Activated CD4-positive, alpha-beta T cell treated with anti-CD3 and anti-CD28 coated beads, Interleukin-2, Interleukin-6, amounts not matched to agents 100 ng/mL and 50 ng/mL, durations not matched to agents 16 hours and 8 hours (primary cell): ENCODE measurements at regions not wholly inside any gene's neighbourhood (a gene's known extent, or its start where the extent isn't known, plus 50 kb on each side); places are given as distances from the start of the nearest gene placed in this dataset.

Source experiments
- DNase-seq: peaks from one replicate; pipeline ENCODE4 v3.0.0-alpha.2; 2020

GRCh38 chr4:96599752-96600151 lies 759.9 kb downstream of the PDHA2 start:
- no peak for DNase-seq

GRCh38 chr4:96602661-96603060 lies 762.8 kb downstream of the PDHA2 start:
- no peak for DNase-seq

- DNase-seq = no peak
Observed at GRCh38 chr4:96603641-96604040, 763.7 kb downstream of the PDHA2 start.

GRCh38 chr4:96606451-96606850 lies 766.6 kb downstream of the PDHA2 start:
- DNase-seq = no peak

GRCh38 chr4:96626023-96626422 lies 786.1 kb downstream of the PDHA2 start:
- DNase-seq = no peak

- DNase-seq = no peak
Observed at GRCh38 chr4:96630839-96631238, 790.9 kb downstream of the PDHA2 start.

- no peak for DNase-seq
Observed at GRCh38 chr4:96637971-96638412, 798.1 kb downstream of the PDHA2 start.

- DNase-seq = no peak
Observed at GRCh38 chr4:96639932-96640331, 800.0 kb downstream of the PDHA2 start.

GRCh38 chr4:96642490-96642889 lies 802.6 kb downstream of the PDHA2 start:
- no peak for DNase-seq

- no peak for DNase-seq
Observed at GRCh38 chr4:96646146-96646545, 806.3 kb downstream of the PDHA2 start.

GRCh38 chr4:96649536-96649935 lies 809.6 kb downstream of the PDHA2 start:
- no peak for DNase-seq

GRCh38 chr4:96652158-96652557 lies 812.3 kb downstream of the PDHA2 start:
- no peak for DNase-seq

GRCh38 chr4:96652821-96653220 lies 812.9 kb downstream of the PDHA2 start:
- DNase-seq = no peak

GRCh38 chr4:96654045-96654444 lies 814.2 kb downstream of the PDHA2 start:
- DNase-seq = no peak

- no peak for DNase-seq
Observed at GRCh38 chr4:96670381-96670780, 830.5 kb downstream of the PDHA2 start.

GRCh38 chr4:96675416-96675815 lies 835.5 kb downstream of the PDHA2 start:
- DNase-seq = no peak

- no peak for DNase-seq
Observed at GRCh38 chr4:96675896-96676295, 836.0 kb downstream of the PDHA2 start.

GRCh38 chr4:96676754-96677435 lies 837.0 kb downstream of the PDHA2 start:
- no peak for DNase-seq

GRCh38 chr4:96677499-96677898 lies 837.6 kb downstream of the PDHA2 start:
- DNase-seq = no peak

GRCh38 chr4:96681218-96681617 lies 841.3 kb downstream of the PDHA2 start:
- no peak for DNase-seq

- no peak for DNase-seq
Observed at GRCh38 chr4:96685691-96686090, 845.8 kb downstream of the PDHA2 start.

- DNase-seq = no peak
Observed at GRCh38 chr4:96691521-96691920, 851.6 kb downstream of the PDHA2 start.

- no peak for DNase-seq
Observed at GRCh38 chr4:96698831-96699230, 858.9 kb downstream of the PDHA2 start.

- no peak for DNase-seq
Observed at GRCh38 chr4:96703265-96703664, 863.4 kb downstream of the PDHA2 start.

GRCh38 chr4:96708766-96709165 lies 868.9 kb downstream of the PDHA2 start:
- no peak for DNase-seq
